PC-9 (cell line): ENCODE measurements at regions not wholly inside any gene's neighbourhood (a gene's known extent, or its start where the extent isn't known, plus 50 kb on each side); places are given as distances from the start of the nearest gene placed in this dataset.

Experiments used
- BruUV-seq: library from RNA; stranded (reverse); fragments of 400-500 nt; replicated peaks from 2 replicates; lab custom pipeline; 2021; lab: Mats Ljungman, UMichigan
- CTCF ChIA-PET: fragments of 300-600 bp; sonication (Branson Sonifier 250); formaldehyde crosslinking; loops from one replicate; lab custom pipeline; 2022; ENCODE audit warnings: antibody characterized with exemption; lab: Charles Lee
- POLR2A ChIA-PET: fragments of 300-600 bp; sonication (Branson Sonifier 250); formaldehyde crosslinking; loops from one replicate; lab custom pipeline; 2022; ENCODE audit warnings: antibody characterized with exemption; ENCODE audit not compliant: unreplicated experiment; lab: Charles Lee
- DNase-seq, 2 experiments: peaks; one replicate each; pipeline versions ENCODE4 v3.0.0 to v3.0.0-alpha.2; 2015 to 2022; ENCODE audit warnings: mixed read lengths in 1 of 2
- H2AFZ ChIP-seq: fragments of 200-600 bp; sonication (generic); 2 replicates; pipeline ENCODE4 v1.8.1; 2017; ENCODE audit warnings: antibody characterized with exemption
- H3F3A ChIP-seq: fragments of 200-600 bp; sonication (generic); 2 replicates; pipeline ENCODE4 v1.8.1; 2017; ENCODE audit warnings: antibody characterized with exemption, mild to moderate bottlenecking, low read depth; ENCODE audit not compliant: insufficient read depth
- H3K27ac ChIP-seq: fragments of 200-600 bp; sonication (generic); 2 replicates; pipeline ENCODE4 v1.6.1; 2016; ENCODE audit warnings: mixed run types
- H3K27me3 ChIP-seq: fragments of 200-600 bp; sonication (generic); 2 replicates; pipeline ENCODE4 v1.6.1; 2016; ENCODE audit warnings: low read depth, mixed run types; ENCODE audit not compliant: insufficient read depth
- H3K36me3 ChIP-seq: fragments of 200-600 bp; sonication (generic); 2 replicates; pipeline ENCODE4 v1.6.1; 2016; ENCODE audit warnings: low read depth, mixed run types
- H3K4me1 ChIP-seq: fragments of 200-600 bp; sonication (generic); replicated peaks from 2 replicates; pipeline ENCODE4 v1.6.1; 2016; ENCODE audit warnings: mixed run types; ENCODE audit not compliant: insufficient read depth
- H3K4me2 ChIP-seq: fragments of 200-600 bp; sonication (generic); 2 replicates; pipeline ENCODE4 v1.6.1; 2017; ENCODE audit warnings: mixed run types
- H3K4me3 ChIP-seq: fragments of 200-600 bp; sonication (generic); 2 replicates; pipeline ENCODE4 v1.6.1; 2016; ENCODE audit warnings: mixed run types
- H3K79me2 ChIP-seq: fragments of 200-600 bp; sonication (generic); 2 replicates; pipeline ENCODE4 v1.6.1; 2017; ENCODE audit warnings: low read depth, mixed run types
- H3K9me2 ChIP-seq: fragments of 200-600 bp; sonication (generic); 2 replicates; pipeline ENCODE4 v1.8.1; 2017; ENCODE audit warnings: mild to moderate bottlenecking; ENCODE audit not compliant: insufficient read depth
- H3K9me3 ChIP-seq: fragments of 200-600 bp; sonication (generic); 2 replicates; pipeline ENCODE4 v1.8.1; 2016; ENCODE audit warnings: low read depth; ENCODE audit not compliant: insufficient read depth
- H4K20me1 ChIP-seq: fragments of 200-600 bp; sonication (generic); 2 replicates; pipeline ENCODE4 v1.8.1; 2017; ENCODE audit not compliant: insufficient read depth
- EZH2 ChIP-seq: fragments of 200-600 bp; sonication (generic); IDR thresholded peaks from 2 replicates; pipeline ENCODE4 v1.8.0; 2017; ENCODE audit warnings: antibody characterized with exemption, low read depth
- intact Hi-C: fragments of 100-400 bp; cut with micrococcal nuclease; formaldehyde crosslinking; loops from one replicate; pipeline ENCODE4 v1.10.0; 2022; ENCODE audit not compliant: unreplicated experiment
- TF ChIP-seq, protein P1 (sequence below): fragments of 200-600 bp; sonication (generic); conservative IDR thresholded peaks from 2 replicates; pipeline ENCODE4 v1.6.1; 2017; ENCODE audit warnings: mixed run types, antibody characterized with exemption, mild to moderate bottlenecking, moderate library complexity

DNA sequence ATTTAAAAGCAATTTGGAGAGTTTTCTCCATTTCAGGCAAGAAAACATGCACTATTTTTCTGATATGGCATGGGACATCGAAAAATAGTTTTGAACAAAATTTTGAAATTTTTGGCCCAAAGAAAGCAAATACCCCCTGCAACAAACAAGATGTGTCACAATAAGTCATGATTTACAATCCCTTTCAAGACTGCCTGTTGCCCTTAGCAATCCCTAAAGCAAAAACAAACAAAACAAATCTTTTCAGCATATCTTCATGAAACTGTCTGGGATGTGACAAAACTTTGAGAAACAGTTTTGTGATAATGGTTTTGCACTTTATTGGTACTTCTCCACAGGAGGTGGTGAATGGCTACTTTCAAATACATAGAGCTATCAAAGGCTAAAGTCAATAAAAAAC, 1888.7 kb upstream of the PIK3C3 start:
- Histone ChIP-seq H3K4me3 (no peak overlapping the region), H3K79me2 (no peaks in the 10 kb centered on the region), H3F3A (no peaks in the 10 kb centered on the region), H3K9me2 (no peaks in the 10 kb centered on the region), H3K27me3 (no peaks in the 10 kb centered on the region), H3K27ac (no peak overlapping the region), H2AFZ (no peak overlapping the region), H3K4me2 (no peak overlapping the region), H3K36me3 (no peaks in the 10 kb centered on the region), H3K9me3 (no peaks in the 10 kb centered on the region), H3K4me1 (no peaks in the 10 kb centered on the region), H4K20me1 (no peaks in the 10 kb centered on the region)
- CTCF ChIA-PET = no interaction called here
- POLR2A ChIA-PET = no interaction called here
- no TSS peak for BruUV-seq
- intact Hi-C loops = no loop called here
- DNase-seq = no peak
- TF ChIP-seq, protein P1, sequence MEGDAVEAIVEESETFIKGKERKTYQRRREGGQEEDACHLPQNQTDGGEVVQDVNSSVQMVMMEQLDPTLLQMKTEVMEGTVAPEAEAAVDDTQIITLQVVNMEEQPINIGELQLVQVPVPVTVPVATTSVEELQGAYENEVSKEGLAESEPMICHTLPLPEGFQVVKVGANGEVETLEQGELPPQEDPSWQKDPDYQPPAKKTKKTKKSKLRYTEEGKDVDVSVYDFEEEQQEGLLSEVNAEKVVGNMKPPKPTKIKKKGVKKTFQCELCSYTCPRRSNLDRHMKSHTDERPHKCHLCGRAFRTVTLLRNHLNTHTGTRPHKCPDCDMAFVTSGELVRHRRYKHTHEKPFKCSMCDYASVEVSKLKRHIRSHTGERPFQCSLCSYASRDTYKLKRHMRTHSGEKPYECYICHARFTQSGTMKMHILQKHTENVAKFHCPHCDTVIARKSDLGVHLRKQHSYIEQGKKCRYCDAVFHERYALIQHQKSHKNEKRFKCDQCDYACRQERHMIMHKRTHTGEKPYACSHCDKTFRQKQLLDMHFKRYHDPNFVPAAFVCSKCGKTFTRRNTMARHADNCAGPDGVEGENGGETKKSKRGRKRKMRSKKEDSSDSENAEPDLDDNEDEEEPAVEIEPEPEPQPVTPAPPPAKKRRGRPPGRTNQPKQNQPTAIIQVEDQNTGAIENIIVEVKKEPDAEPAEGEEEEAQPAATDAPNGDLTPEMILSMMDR = no peak
- TF ChIP-seq EZH2 = no peak

DNA sequence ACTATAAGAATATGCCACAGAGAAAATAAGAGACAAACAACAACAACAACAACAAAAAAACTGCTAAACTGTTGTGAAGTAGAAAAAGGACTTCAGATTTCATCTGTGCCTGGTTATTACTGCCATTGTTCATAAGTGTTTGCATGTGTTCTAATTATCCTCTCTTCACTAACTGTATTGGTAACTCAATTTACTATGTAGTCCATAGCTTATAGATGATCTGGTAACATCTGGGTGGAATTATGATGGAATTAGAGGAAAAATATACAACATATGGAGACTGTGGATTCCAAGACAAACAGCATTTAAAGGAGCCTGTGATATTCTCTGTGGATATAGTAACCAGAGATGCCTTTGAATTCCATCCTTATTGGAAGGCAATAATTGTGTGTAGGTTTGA, 1891.5 kb upstream of the PIK3C3 start:
- no peak for DNase-seq
- no peaks in the 10 kb centered on the region for H3K9me3 ChIP-seq
- no peak overlapping the region for H3K4me2 ChIP-seq
- no peaks in the 10 kb centered on the region for H3K4me1 ChIP-seq
- no peak overlapping the region for H3K27ac ChIP-seq
- no TSS peak for BruUV-seq
- H3K79me2 ChIP-seq = no peaks in the 10 kb centered on the region
- ChIA-PET POLR2A (no interaction called here), CTCF (no interaction called here)
- no peaks in the 10 kb centered on the region for H3F3A ChIP-seq
- TF ChIP-seq EZH2 = no peak
- TF ChIP-seq, protein P1 = no peak
- no peak overlapping the region for H3K4me3 ChIP-seq
- no peak overlapping the region for H2AFZ ChIP-seq
- no peaks in the 10 kb centered on the region for H4K20me1 ChIP-seq
- intact Hi-C loops = no loop called here
- no peaks in the 10 kb centered on the region for H3K9me2 ChIP-seq
- H3K27me3 ChIP-seq = no peaks in the 10 kb centered on the region
- H3K36me3 ChIP-seq = no peaks in the 10 kb centered on the region

DNA sequence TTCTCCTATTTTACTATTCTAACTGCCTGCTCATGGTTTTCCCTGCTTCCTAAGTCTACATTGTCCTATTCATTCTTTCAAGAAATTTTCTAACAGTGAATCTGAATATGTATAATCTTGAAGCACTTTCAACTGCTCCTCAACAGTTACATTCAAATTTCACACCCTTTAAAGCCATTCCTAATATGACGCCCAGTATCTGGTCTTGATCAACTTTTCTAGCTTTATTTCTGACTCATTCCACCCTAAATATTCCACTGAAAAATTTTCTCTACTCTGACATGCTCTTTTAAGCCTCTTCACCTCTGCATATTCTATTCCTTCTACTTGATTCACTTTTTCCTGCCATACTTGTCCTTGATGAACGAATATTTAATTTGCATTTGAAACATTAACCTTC, 1893.9 kb upstream of the PIK3C3 start:
- Histone ChIP-seq H3K4me1 (no peaks in the 10 kb centered on the region), H3K4me3 (no peak overlapping the region), H3K9me3 (no peaks in the 10 kb centered on the region), H3K27me3 (no peaks in the 10 kb centered on the region), H3K9me2 (no peaks in the 10 kb centered on the region), H4K20me1 (no peaks in the 10 kb centered on the region), H3F3A (no peaks in the 10 kb centered on the region), H3K36me3 (no peaks in the 10 kb centered on the region), H3K4me2 (no peak overlapping the region), H2AFZ (no peak overlapping the region), H3K27ac (no peak overlapping the region), H3K79me2 (no peaks in the 10 kb centered on the region)
- intact Hi-C loops = no loop called here
- TF ChIP-seq, protein P1 = no peak
- TF ChIP-seq EZH2 = no peak
- no TSS peak for BruUV-seq
- DNase-seq = no peak
- POLR2A ChIA-PET = no interaction called here
- CTCF ChIA-PET = no interaction called here
